SK-N-MC (cell line): ENCODE measurements at regions not wholly inside any gene's neighbourhood (a gene's known extent, or its start where the extent isn't known, plus 50 kb on each side); places are given as distances from the start of the nearest gene placed in this dataset.

Experiments used
- EZH2 ChIP-seq: fragments of 200-600 bp; sonication (generic); IDR thresholded peaks from one replicate; pipeline ENCODE4 v1.6.1; 2017; ENCODE audit warnings: antibody characterized with exemption
- POLR2AphosphoS5 ChIP-seq: IDR thresholded peaks from 2 replicates; pipeline ENCODE4 v1.6.1; 2012; ENCODE audit warnings: mild to moderate bottlenecking, low read depth, low read length, borderline replicate concordance

DNA sequence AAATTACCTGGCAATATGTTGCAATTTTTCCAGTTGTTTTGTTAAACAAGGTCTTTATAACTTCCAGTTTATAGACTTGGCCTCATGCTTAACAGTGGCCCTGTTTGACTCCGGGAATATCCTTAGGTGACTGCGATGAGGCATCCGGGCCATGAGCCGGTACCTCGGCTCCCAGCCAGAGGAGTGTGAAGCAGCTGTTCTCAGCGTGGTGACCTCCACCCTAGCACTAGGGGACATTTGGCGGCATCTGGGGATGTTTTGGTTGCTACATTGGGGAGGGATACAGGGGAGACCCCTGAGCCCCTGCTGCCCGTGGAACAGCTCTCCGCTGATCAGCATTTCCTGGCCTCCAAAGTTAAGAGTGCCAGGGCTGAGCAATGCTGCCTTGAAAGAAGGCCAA lies 533.4 kb downstream of the IRX1 start:
- TF ChIP-seq POLR2AphosphoS5 (no peak), EZH2 (no peak)
